ENCODE measurements at regions not wholly inside any gene's neighbourhood (a gene's known extent, or its start where the extent isn't known, plus 50 kb on each side); places are given as distances from the start of the nearest gene placed in this dataset.

- TF ChIP-seq REST (IDR thresholded peaks at IDR 0.05; ENCODE audit: low read depth) (no peak), RAD21 (IDR thresholded peaks at IDR 0.05; ENCODE audit: low read depth) (no peak)
Measured at GRCh38 chr13:79663435-79663834, 182.5 kb downstream of the NDFIP2 start (continued).

GRCh38 chr13:79662882-79663281, 181.9 kb downstream of the NDFIP2 start:
- ATAC-seq (no peak), DNase-seq (ENCODE audit: low read depth, low spot score) (no peak)
- intact Hi-C loops (cut with micrococcal nuclease) = no loop called here
- CTCF ChIA-PET = no interaction called here
- Histone ChIP-seq H2AFZ (ENCODE audit: low read depth, low read length, poor library complexity, severe bottlenecking) (no peak overlapping the region), H3K4me2 (ENCODE audit: low read length) (no peak overlapping the region), H4K20me1 (ENCODE audit: insufficient read depth) (no peaks in the 10 kb centered on the region), H3K27me3 (ENCODE audit: insufficient read depth, low read length) (no peaks in the 10 kb centered on the region), H3K4me3 (replicated peaks in 1 of 2; ENCODE audit: low read depth in 1 of 2, low read length in 2 of 2) (no peak overlapping the region), H3K9ac (ENCODE audit: low read length) (no peak overlapping the region), H3K79me2 (ENCODE audit: insufficient read depth, low read length) (no peaks in the 10 kb centered on the region), H3K4me1 (ENCODE audit: control insufficient read depth in 1 of 2, insufficient read depth in 2 of 2, low read length in 2 of 2) (no peaks in the 10 kb centered on the region), H3K27ac (ENCODE audit: low read depth, low read length) (no peak overlapping the region), H3K9me3 (ENCODE audit: control insufficient read depth in 1 of 2, insufficient read depth in 1 of 2, low read depth in 1 of 2, low read length in 2 of 2) (no peaks in the 10 kb centered on the region), H3K36me3 (ENCODE audit: control insufficient read depth in 1 of 2, insufficient read depth in 2 of 2, low read length in 2 of 2) (no peaks in the 10 kb centered on the region), H3K9me2 (ENCODE audit: insufficient read depth) (no peaks in the 10 kb centered on the region)
- TF ChIP-seq CBX3 (IDR thresholded peaks at IDR 0.05; ENCODE audit: low read depth) (no peak), CEBPB (IDR thresholded peaks at IDR 0.05; ENCODE audit: low read depth) (no peak), CTCF (IDR thresholded peaks at IDR 0.05 in 2 of 3, conservative IDR thresholded peaks at IDR 0.05 in 1 of 3; ENCODE audit: borderline replicate concordance in 1 of 3, insufficient read depth in 1 of 3, low read depth in 2 of 3, low read length in 2 of 3) (no peak), ATF3 (IDR thresholded peaks at IDR 0.05) (no peak), REST (IDR thresholded peaks at IDR 0.05; ENCODE audit: low read depth) (no peak), RAD21 (IDR thresholded peaks at IDR 0.05; ENCODE audit: low read depth) (no peak), ELF1 (IDR thresholded peaks at IDR 0.05; ENCODE audit: borderline replicate concordance, low read depth) (no peak), FOSL1 (IDR thresholded peaks at IDR 0.05; ENCODE audit: low read depth) (no peak), MAX (IDR thresholded peaks at IDR 0.05) (no peak), EGR1 (IDR thresholded peaks at IDR 0.05; ENCODE audit: low read depth) (no peak), POLR2AphosphoS5 (IDR thresholded peaks at IDR 0.05; ENCODE audit: low read depth, low read length) (no peak), EZH2phosphoT487 (IDR thresholded peaks at IDR 0.05; ENCODE audit: borderline replicate concordance) (no peak)
- no TSS peak for BruUV-seq (replicated peaks)
- POLR2A ChIA-PET = no interaction called here
- RAD21 ChIA-PET (ENCODE audit: low non-redundant PET in 1 of 2, low total read pairs in 2 of 2, uncharacterized antibody in 2 of 2, unreplicated experiment in 2 of 2) = no interaction called here
